Right renal cortex interstitium (tissue), 3 donors: ENCODE measurements at regions not wholly inside any gene's neighbourhood (a gene's known extent, or its start where the extent isn't known, plus 50 kb on each side); places are given as distances from the start of the nearest gene placed in this dataset.

ENCODE experiments used
- DNase-seq, 3 donors: peaks; one replicate each; pipeline ENCODE4 v3.0.0-alpha.2; 2013; ENCODE audit warnings: low read depth in 3 of 3, low spot score in 2 of 3

- DNase-seq: no peak
These were observed 135.0 kb upstream of the NECTIN1 start for GRCh38 chr11:119863851-119864601.

GRCh38 chr11:119863236-119863635 lies 134.2 kb upstream of the NECTIN1 start:
- DNase-seq: no peak

GRCh38 chr11:119861160-119861559 lies 132.2 kb upstream of the NECTIN1 start:
- no peak for DNase-seq

- no peak for DNase-seq
These were observed 131.6 kb upstream of the NECTIN1 start for GRCh38 chr11:119860561-119861094.

GRCh38 chr11:119859684-119860083 lies 130.7 kb upstream of the NECTIN1 start:
- no peak for DNase-seq

GRCh38 chr11:119858288-119858687 lies 129.3 kb upstream of the NECTIN1 start:
- DNase-seq: no peak

- DNase-seq: no peak
These were observed 127.9 kb upstream of the NECTIN1 start for GRCh38 chr11:119856681-119857485.

- no peak for DNase-seq
These were observed 126.1 kb upstream of the NECTIN1 start for GRCh38 chr11:119855066-119855465.

- DNase-seq: no peak
These were observed 125.5 kb upstream of the NECTIN1 start for GRCh38 chr11:119854521-119854920.

GRCh38 chr11:119853581-119854360 lies 124.8 kb upstream of the NECTIN1 start:
- DNase-seq: no peak

GRCh38 chr11:119852741-119853140 lies 123.7 kb upstream of the NECTIN1 start:
- DNase-seq: no peak

GRCh38 chr11:119850822-119851409 lies 121.9 kb upstream of the NECTIN1 start:
- no peak for DNase-seq

GRCh38 chr11:119849872-119850271 lies 120.9 kb upstream of the NECTIN1 start:
- DNase-seq: no peak

- no peak for DNase-seq
These were observed 118.9 kb upstream of the NECTIN1 start for GRCh38 chr11:119847853-119848252.

GRCh38 chr11:119846374-119846773 lies 117.4 kb upstream of the NECTIN1 start:
- no peak for DNase-seq

GRCh38 chr11:119845756-119846155 lies 116.8 kb upstream of the NECTIN1 start:
- DNase-seq: no peak

- no peak for DNase-seq
These were observed 116.3 kb upstream of the NECTIN1 start for GRCh38 chr11:119845305-119845704.

- DNase-seq: no peak
These were observed 115.8 kb upstream of the NECTIN1 start for GRCh38 chr11:119844808-119845207.

GRCh38 chr11:119843877-119844276 lies 114.9 kb upstream of the NECTIN1 start:
- DNase-seq: no peak

GRCh38 chr11:119842731-119843130 lies 113.7 kb upstream of the NECTIN1 start:
- no peak for DNase-seq
